ENCODE measurements at regions not wholly inside any gene's neighbourhood (a gene's known extent, or its start where the extent isn't known, plus 50 kb on each side); places are given as distances from the start of the nearest gene placed in this dataset.

GRCh38 chr15:66909381-66909890, 156.0 kb upstream of the SMAD3 start:
- DNase-seq (ENCODE audit: low read depth), result no peak
- H3K4me3 ChIP-seq (ENCODE audit: control insufficient read depth, low read depth, low read length), result no peak overlapping the region
- TF ChIP-seq, protein P1, sequence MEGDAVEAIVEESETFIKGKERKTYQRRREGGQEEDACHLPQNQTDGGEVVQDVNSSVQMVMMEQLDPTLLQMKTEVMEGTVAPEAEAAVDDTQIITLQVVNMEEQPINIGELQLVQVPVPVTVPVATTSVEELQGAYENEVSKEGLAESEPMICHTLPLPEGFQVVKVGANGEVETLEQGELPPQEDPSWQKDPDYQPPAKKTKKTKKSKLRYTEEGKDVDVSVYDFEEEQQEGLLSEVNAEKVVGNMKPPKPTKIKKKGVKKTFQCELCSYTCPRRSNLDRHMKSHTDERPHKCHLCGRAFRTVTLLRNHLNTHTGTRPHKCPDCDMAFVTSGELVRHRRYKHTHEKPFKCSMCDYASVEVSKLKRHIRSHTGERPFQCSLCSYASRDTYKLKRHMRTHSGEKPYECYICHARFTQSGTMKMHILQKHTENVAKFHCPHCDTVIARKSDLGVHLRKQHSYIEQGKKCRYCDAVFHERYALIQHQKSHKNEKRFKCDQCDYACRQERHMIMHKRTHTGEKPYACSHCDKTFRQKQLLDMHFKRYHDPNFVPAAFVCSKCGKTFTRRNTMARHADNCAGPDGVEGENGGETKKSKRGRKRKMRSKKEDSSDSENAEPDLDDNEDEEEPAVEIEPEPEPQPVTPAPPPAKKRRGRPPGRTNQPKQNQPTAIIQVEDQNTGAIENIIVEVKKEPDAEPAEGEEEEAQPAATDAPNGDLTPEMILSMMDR (IDR thresholded peaks at IDR 0.05; ENCODE audit: control insufficient read depth, insufficient read depth, low read depth, low read length, missing control alignments), result no peak

GRCh38 chr15:66911131-66911700, 154.2 kb upstream of the SMAD3 start:
- TF ChIP-seq, protein P1 (IDR thresholded peaks at IDR 0.05; ENCODE audit: control insufficient read depth, insufficient read depth, low read depth, low read length, missing control alignments), result no peak
- H3K4me3 ChIP-seq (ENCODE audit: control insufficient read depth, low read depth, low read length), result no peak overlapping the region
- no peak for DNase-seq (ENCODE audit: low read depth)

GRCh38 chr15:66912001-66912400, 153.4 kb upstream of the SMAD3 start:
- TF ChIP-seq, protein P1 (IDR thresholded peaks at IDR 0.05; ENCODE audit: control insufficient read depth, insufficient read depth, low read depth, low read length, missing control alignments), result no peak
- H3K4me3 ChIP-seq (ENCODE audit: control insufficient read depth, low read depth, low read length), result no peak overlapping the region
- no peak for DNase-seq (ENCODE audit: low read depth)

GRCh38 chr15:66912441-66912840, 153.0 kb upstream of the SMAD3 start:
- TF ChIP-seq, protein P1 (IDR thresholded peaks at IDR 0.05; ENCODE audit: control insufficient read depth, insufficient read depth, low read depth, low read length, missing control alignments), result no peak
- DNase-seq (ENCODE audit: low read depth), result no peak
- no peak overlapping the region for H3K4me3 ChIP-seq (ENCODE audit: control insufficient read depth, low read depth, low read length)

DNA sequence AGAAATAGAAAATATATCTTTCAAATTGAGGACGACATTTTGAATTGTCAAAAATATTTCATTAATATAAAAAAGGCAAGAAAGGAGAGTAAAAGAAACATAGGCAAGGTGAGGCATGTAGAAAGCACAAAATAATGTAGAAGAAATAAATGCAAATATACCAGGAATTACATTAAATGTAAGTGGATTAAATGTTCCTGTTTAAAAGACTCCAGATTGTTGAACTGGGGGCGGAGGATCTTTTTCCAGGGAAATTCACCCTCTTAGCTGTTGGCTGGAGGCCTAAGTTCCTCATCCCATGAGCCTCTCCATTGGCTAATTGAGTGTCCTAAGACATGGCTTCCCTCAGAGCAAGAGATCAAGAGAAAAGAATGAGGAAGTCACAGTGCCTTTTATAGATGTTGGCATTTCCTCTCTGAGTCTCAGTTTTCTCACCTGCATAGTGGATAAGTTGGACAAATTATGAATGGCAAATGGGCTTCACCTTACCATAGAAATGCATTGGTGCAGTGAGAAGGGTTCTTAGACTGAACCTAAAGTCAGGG, 147.4 kb upstream of the SMAD3 start:
- TF ChIP-seq, protein P1 (IDR thresholded peaks at IDR 0.05; ENCODE audit: control insufficient read depth, insufficient read depth, low read depth, low read length, missing control alignments), result no peak
- no peak for DNase-seq (ENCODE audit: low read depth)
- no peak overlapping the region for H3K4me3 ChIP-seq (ENCODE audit: control insufficient read depth, low read depth, low read length)

GRCh38 chr15:66919421-66919820, 146.0 kb upstream of the SMAD3 start:
- DNase-seq (ENCODE audit: low read depth), result no peak
- TF ChIP-seq, protein P1 (IDR thresholded peaks at IDR 0.05; ENCODE audit: control insufficient read depth, insufficient read depth, low read depth, low read length, missing control alignments), result no peak
- no peak overlapping the region for H3K4me3 ChIP-seq (ENCODE audit: control insufficient read depth, low read depth, low read length)
